Activated naive CD8-positive, alpha-beta T cell treated with anti-CD3 and anti-CD28 coated beads for 36 hours (primary cell): ENCODE measurements at regions not wholly inside any gene's neighbourhood (a gene's known extent, or its start where the extent isn't known, plus 50 kb on each side); places are given as distances from the start of the nearest gene placed in this dataset.
"Not testable (repeated sequence)": the region's sequence is repeated elsewhere in the genome, so short reads cannot be mapped to it uniquely, and the experiment has no call there.

Experiments
- DNase-seq: peaks from one replicate; pipeline ENCODE4 v3.0.0; 2021
- H3K27ac Mint-ChIP-seq: one replicate; pipeline ENCODE4 v1.8.0; 2022; ENCODE audit warnings: mild to moderate bottlenecking, moderate library complexity, mixed read lengths
- H3K27me3 Mint-ChIP-seq: one replicate; pipeline ENCODE4 v1.8.0; 2022; ENCODE audit warnings: mild to moderate bottlenecking, mixed read lengths
- H3K36me3 Mint-ChIP-seq: one replicate; pipeline ENCODE4 v1.8.0; 2021; ENCODE audit warnings: mild to moderate bottlenecking, mixed read lengths
- H3K4me1 Mint-ChIP-seq: one replicate; pipeline ENCODE4 v1.8.0; 2021; ENCODE audit warnings: mixed read lengths
- H3K4me3 Mint-ChIP-seq: one replicate; pipeline ENCODE4 v1.8.0; 2022; ENCODE audit warnings: mild to moderate bottlenecking, moderate library complexity, mixed read lengths
- H3K9me3 Mint-ChIP-seq: one replicate; pipeline ENCODE4 v1.8.0; 2022; ENCODE audit warnings: mixed read lengths

- peaks cover 3% of the 10 kb centered on the region for H3K27me3 Mint-ChIP-seq
- no peak overlapping the region for H3K4me3 Mint-ChIP-seq
- peaks cover 1% of the 10 kb centered on the region for H3K9me3 Mint-ChIP-seq
- H3K36me3 Mint-ChIP-seq = no peaks in the 10 kb centered on the region
- H3K4me1 Mint-ChIP-seq = no peaks in the 10 kb centered on the region
- no peak overlapping the region for H3K27ac Mint-ChIP-seq
- no peak for DNase-seq
Observed at GRCh38 chr4:138405466-138405891, 163.3 kb upstream of the SLC7A11 start.

DNA sequence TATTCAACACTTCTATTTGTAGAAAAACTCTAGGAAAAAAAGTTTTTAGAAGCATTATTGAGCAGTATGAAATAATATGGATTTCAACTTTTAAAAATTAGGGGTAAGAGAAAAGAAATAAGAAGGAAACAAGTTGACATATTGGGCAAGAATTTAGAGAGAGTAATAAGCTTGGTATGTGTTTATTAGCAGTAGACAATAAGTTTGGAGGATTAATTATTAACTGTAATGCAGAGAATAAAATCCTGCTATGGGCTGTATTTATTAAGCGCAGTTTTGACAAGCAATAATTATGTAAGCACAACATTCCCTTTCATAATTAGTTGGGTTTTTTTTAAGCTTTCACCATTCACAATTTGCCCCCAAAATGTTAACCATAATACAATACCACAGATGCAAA, 162.7 kb upstream of the SLC7A11 start:
- Mint-ChIP-seq H3K27ac (no peak overlapping the region), H3K27me3 (peaks cover 3% of the 10 kb centered on the region), H3K9me3 (peaks cover 1% of the 10 kb centered on the region), H3K4me3 (no peak overlapping the region), H3K4me1 (no peaks in the 10 kb centered on the region), H3K36me3 (no peaks in the 10 kb centered on the region)
- no peak for DNase-seq

DNA sequence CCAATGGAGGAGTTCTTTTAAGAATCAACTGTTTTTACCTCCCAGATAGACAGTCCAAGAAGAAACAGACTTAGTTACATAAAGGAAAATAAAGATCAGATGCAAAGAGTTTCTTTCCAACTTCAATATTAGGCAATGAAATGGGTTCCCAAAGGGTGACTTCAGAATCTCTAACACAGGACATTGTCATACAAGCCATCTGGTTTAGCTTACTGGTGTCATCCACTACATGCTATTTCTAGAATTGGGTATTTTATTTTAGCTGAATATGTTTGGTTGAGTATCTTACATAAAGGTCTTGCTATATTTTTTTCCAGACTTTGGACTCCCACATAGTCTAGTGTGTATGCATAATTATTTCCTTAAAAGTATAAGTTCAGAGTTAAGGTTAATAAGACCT, 162.1 kb upstream of the SLC7A11 start:
- Mint-ChIP-seq H3K27me3 (peaks cover 3% of the 10 kb centered on the region), H3K27ac (no peak overlapping the region), H3K36me3 (no peaks in the 10 kb centered on the region), H3K9me3 (peaks cover 1% of the 10 kb centered on the region), H3K4me3 (no peak overlapping the region), H3K4me1 (no peaks in the 10 kb centered on the region)
- no peak for DNase-seq

GRCh38 chr4:138401334-138401733, 159.2 kb upstream of the SLC7A11 start:
- Mint-ChIP-seq H3K27ac (no peak overlapping the region), H3K9me3 (peaks cover 1% of the 10 kb centered on the region), H3K4me3 (no peak overlapping the region), H3K27me3 (peaks cover 3% of the 10 kb centered on the region), H3K4me1 (no peaks in the 10 kb centered on the region), H3K36me3 (no peaks in the 10 kb centered on the region)
- no peak for DNase-seq

DNA sequence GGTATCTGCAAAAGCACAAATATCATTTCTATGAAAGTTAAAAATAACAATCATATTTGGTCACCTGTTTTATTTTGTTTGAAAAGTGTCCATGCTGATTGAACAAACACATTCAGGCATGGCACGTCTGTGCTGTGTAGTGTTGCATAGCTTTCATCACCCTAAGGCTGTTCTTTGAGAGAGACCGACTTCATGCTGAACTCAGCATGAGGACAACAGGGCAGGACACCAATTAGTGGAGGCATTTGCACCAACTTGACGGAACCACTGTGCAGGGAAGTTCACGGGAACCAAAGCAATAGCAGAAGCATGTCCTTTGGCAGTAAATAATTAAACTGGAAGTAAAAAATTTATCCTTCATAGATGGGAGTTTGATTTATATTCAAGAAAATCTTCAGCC, 158.4 kb upstream of the SLC7A11 start:
- Mint-ChIP-seq H3K9me3 (peaks cover 1% of the 10 kb centered on the region), H3K4me3 (no peak overlapping the region), H3K27ac (no peak overlapping the region), H3K27me3 (peaks cover 3% of the 10 kb centered on the region), H3K36me3 (no peaks in the 10 kb centered on the region), H3K4me1 (no peaks in the 10 kb centered on the region)
- no peak for DNase-seq

GRCh38 chr4:138400066-138400465, 157.9 kb upstream of the SLC7A11 start:
- DNase-seq = no peak
- Mint-ChIP-seq H3K27me3 (peaks cover 3% of the 10 kb centered on the region), H3K4me3 (no peak overlapping the region), H3K9me3 (peaks cover 1% of the 10 kb centered on the region), H3K27ac (no peak overlapping the region), H3K4me1 (no peaks in the 10 kb centered on the region), H3K36me3 (no peaks in the 10 kb centered on the region)

- H3K27ac Mint-ChIP-seq = no peak overlapping the region
- peaks cover 1% of the 10 kb centered on the region for H3K9me3 Mint-ChIP-seq
- no peak for DNase-seq
- H3K36me3 Mint-ChIP-seq = no peaks in the 10 kb centered on the region
- H3K4me1 Mint-ChIP-seq = no peaks in the 10 kb centered on the region
- no peak overlapping the region for H3K4me3 Mint-ChIP-seq
- peaks cover 3% of the 10 kb centered on the region for H3K27me3 Mint-ChIP-seq
Observed at GRCh38 chr4:138399081-138399480, 156.9 kb upstream of the SLC7A11 start.

DNA sequence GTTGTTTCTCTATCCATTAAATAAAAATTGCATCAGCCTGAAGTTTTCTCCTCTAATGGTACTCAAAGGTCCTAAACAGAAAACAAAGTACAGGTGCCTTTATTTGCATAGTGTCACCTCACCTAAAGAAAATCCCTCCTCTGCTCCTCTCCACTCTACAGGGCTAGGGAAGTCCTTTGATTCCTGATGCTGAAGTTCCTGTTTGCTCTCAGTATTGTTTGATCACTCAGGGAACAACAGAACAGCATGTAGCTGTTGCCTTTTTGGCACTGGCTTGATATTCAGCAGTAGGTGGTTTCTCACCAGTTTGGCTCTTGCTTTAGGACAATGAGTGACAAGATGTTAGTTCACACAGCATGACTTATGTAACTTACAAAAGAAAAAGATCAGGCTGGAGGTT, 156.2 kb upstream of the SLC7A11 start:
- Mint-ChIP-seq H3K4me1 (no peaks in the 10 kb centered on the region), H3K9me3 (peaks cover 1% of the 10 kb centered on the region), H3K27me3 (peaks cover 3% of the 10 kb centered on the region), H3K4me3 (no peak overlapping the region), H3K27ac (no peak overlapping the region), H3K36me3 (no peaks in the 10 kb centered on the region)
- DNase-seq = no peak

DNA sequence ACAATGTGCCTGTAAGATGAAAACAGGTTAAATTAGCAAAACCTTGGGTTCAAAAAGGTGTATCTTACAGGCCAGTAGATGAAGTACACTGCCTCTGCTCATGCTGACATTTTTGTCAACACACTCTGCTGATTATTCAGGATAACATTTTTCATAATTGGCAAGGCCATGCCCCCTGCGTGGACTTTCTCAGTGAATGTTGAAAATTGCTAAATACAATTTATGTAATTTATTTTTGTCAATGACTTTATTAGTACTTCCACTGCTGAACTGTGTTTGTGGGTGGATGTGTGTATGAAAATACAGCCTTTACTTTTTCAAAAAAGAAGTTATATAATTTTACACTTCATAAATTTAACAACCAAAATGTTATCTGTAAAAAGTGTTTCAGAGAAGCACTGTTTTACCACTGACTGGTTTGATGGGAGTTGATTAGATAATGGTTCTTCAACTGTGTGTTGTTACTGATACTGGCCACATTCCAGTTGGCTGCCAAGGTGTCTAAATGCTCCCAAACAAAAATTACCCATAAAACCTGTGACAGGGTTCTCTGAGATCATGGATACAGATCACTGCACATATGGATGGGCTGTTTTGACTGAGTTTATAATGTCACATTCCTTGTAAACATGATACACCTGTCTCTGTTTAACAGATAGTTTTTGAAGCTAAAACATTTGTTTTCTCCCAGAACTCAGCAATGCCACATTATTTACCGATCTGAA, 151.9 kb upstream of the SLC7A11 start:
- H3K36me3 Mint-ChIP-seq = no peaks in the 10 kb centered on the region
- no peaks in the 10 kb centered on the region for H3K27me3 Mint-ChIP-seq
- H3K4me1 Mint-ChIP-seq = no peaks in the 10 kb centered on the region
- no peaks in the 10 kb centered on the region for H3K9me3 Mint-ChIP-seq
- no peak overlapping the region for H3K4me3 Mint-ChIP-seq
- DNase-seq = no peak
- H3K27ac Mint-ChIP-seq = no peak overlapping the region

DNA sequence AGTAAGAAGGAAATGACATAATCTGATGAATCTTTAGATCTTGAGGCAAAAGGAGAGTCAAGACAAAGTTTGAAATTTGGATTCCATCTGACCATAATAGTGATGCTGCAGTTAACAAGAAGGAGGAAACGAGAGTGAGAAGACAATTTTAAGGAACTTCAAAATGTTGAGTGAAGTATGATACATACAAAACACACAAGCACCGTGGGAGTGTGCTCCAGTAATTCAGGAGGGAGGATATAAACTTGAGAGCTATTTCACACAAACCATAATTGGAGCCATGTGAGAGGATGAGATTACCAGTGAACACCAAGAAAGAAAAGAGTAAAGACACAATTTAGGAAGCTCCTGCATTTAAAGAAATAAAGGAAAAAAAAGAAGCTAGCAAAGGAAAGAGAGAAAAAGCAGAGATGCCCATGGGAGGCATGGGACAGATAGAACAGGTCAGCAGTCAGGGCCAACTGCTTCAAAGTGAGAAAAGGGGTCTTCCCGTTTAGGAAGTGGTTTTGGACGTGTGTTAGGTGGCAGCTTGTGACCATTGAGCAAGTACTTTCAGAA, 150.7 kb upstream of the SLC7A11 start:
- no peaks in the 10 kb centered on the region for H3K4me1 Mint-ChIP-seq
- no peaks in the 10 kb centered on the region for H3K9me3 Mint-ChIP-seq
- no peak overlapping the region for H3K4me3 Mint-ChIP-seq
- H3K27ac Mint-ChIP-seq = no peak overlapping the region
- DNase-seq = no peak
- no peaks in the 10 kb centered on the region for H3K27me3 Mint-ChIP-seq
- H3K36me3 Mint-ChIP-seq = no peaks in the 10 kb centered on the region

DNA sequence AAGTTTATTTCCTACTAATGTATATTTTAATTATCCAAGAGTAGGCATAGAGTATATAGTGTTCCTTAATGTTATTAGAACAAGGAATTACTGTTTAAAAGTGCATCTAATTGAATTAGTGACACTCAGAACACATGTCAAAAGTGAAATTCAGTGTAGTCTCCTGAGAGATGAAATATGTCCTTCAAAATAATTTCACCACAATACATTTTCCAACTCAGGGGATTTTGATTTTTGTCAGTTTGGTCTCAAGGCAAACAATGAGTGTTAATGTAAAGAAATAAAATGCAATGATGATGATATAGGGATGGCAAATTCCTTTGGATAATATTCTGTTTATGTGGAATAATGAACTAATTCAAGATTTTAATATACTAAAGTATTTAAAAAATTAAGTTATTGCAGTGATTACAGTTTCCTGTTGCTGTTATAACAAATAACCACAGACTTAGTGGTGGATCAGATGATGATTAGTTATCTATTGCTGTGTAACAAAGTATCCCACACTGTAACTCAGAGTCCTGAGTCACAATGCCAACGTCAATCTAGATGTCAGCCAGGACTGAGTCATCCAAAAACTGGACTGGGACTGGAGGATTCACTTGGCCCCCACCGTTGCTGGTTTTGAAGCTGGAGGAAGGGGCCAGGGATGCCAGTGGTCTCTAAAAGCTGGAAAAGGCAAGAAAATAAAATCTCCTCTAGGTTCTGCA, 148.0 kb upstream of the SLC7A11 start:
- H3K9me3 Mint-ChIP-seq = no peaks in the 10 kb centered on the region
- DNase-seq = no peak
- no peaks in the 10 kb centered on the region for H3K27me3 Mint-ChIP-seq
- H3K4me1 Mint-ChIP-seq = no peaks in the 10 kb centered on the region
- no peaks in the 10 kb centered on the region for H3K36me3 Mint-ChIP-seq
- no peak overlapping the region for H3K4me3 Mint-ChIP-seq
- H3K27ac Mint-ChIP-seq = no peak overlapping the region

GRCh38 chr4:138374947-138375346, 132.8 kb upstream of the SLC7A11 start:
- no peaks in the 10 kb centered on the region for H3K36me3 Mint-ChIP-seq
- H3K4me3 Mint-ChIP-seq = no peak overlapping the region
- no peak overlapping the region for H3K27ac Mint-ChIP-seq
- no peak for DNase-seq
- H3K27me3 Mint-ChIP-seq = no peaks in the 10 kb centered on the region
- no peaks in the 10 kb centered on the region for H3K4me1 Mint-ChIP-seq
- H3K9me3 Mint-ChIP-seq = peaks cover 16% of the 10 kb centered on the region

DNA sequence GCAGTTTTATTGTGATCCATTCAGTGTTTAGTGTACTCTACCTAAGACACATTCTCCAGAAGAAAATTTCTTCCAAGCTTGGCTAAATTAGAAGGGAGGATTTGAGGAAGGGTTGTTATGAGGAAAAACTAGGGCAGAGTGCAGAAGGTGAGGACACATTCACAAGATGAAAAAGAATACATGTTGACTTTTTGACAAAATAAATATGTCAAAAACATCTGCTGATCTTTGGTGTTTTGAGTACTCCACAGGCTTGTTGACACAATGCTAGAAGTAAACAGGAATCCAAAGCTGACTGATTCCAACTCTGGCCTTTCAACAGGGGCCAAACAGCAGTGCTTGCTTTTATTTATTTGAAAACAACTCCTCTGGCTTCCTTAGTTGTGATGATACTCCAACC, 125.8 kb upstream of the SLC7A11 start:
- Mint-ChIP-seq H3K36me3 (no peaks in the 10 kb centered on the region), H3K4me1 (no peaks in the 10 kb centered on the region), H3K27ac (no peak overlapping the region), H3K4me3 (no peak overlapping the region), H3K9me3 (no peaks in the 10 kb centered on the region), H3K27me3 (peaks cover 4% of the 10 kb centered on the region)
- no peak for DNase-seq

- not testable (repeated sequence) for H3K9me3 Mint-ChIP-seq
Observed at GRCh38 chr4:138352446-138352845, 110.3 kb upstream of the SLC7A11 start.

GRCh38 chr4:138348055-138348454, 105.9 kb upstream of the SLC7A11 start:
- no peak overlapping the region for H3K27ac Mint-ChIP-seq
- H3K36me3 Mint-ChIP-seq = no peaks in the 10 kb centered on the region
- no peak overlapping the region for H3K4me3 Mint-ChIP-seq
- H3K9me3 Mint-ChIP-seq = peaks cover 4% of the 10 kb centered on the region
- peaks cover 13% of the 10 kb centered on the region for H3K4me1 Mint-ChIP-seq
- DNase-seq = no peak
- peaks cover 3% of the 10 kb centered on the region for H3K27me3 Mint-ChIP-seq

More at GRCh38 chr4:138352446-138352845, 110.3 kb upstream of the SLC7A11 start:
- H3K4me3 Mint-ChIP-seq, DNase-seq, H3K4me1 Mint-ChIP-seq, H3K36me3 Mint-ChIP-seq, H3K27ac Mint-ChIP-seq, H3K27me3 Mint-ChIP-seq: not testable (repeated sequence)

DNA sequence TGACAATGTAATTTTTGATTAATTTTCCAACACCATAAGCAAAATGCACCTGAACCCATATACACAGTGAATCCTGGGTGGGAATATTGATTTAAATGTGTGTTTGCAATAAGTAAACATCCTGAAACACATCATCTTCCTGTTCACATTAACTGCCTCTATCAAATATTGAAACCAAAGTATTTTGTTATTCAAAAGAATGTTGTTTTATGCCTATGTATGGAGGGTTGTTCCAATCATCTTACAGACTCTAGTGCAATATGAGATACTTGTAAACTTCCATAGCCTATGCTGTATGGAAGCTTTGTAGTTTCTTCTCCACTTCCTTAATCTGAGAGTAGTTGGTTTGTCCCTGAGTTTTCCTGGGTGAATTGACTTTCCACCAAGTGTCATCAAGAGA, 105.4 kb upstream of the SLC7A11 start:
- DNase-seq = no peak
- Mint-ChIP-seq H3K9me3 (peaks cover 4% of the 10 kb centered on the region), H3K27ac (no peak overlapping the region)

More for the DNA sequence above, 105.4 kb upstream of the SLC7A11 start:
- Mint-ChIP-seq H3K4me3 (no peak overlapping the region), H3K36me3 (no peaks in the 10 kb centered on the region), H3K27me3 (no peaks in the 10 kb centered on the region), H3K4me1 (peaks cover 13% of the 10 kb centered on the region)
